IMR-90 (cell line): ENCODE measurements at regions not wholly inside any gene's neighbourhood (a gene's known extent, or its start where the extent isn't known, plus 50 kb on each side); places are given as distances from the start of the nearest gene placed in this dataset.

ENCODE experiments used
- ATAC-seq: fragments of 200-7000 bp; cut with Tn5 transposase; 2 replicates; pipeline ENCODE4 v1.9.1; 2020; ENCODE audit warnings: low read depth, mild to moderate bottlenecking, moderate library complexity
- BruUV-seq: library from RNA; stranded (reverse); fragments of 400-500 nt; replicated peaks from 2 replicates; lab custom pipeline; 2021; lab: Mats Ljungman, UMichigan
- CTCF ChIA-PET: fragments of 300-600 bp; formaldehyde crosslinking; extraction: SDS; loops from one replicate; lab custom pipeline; 2021; ENCODE audit warnings: antibody characterized with exemption; lab: Yijun Ruan, JAX
- POLR2A ChIA-PET: fragments of 300-600 bp; sonication (Branson Sonifier 250); formaldehyde crosslinking; loops from one replicate; lab custom pipeline; 2022; ENCODE audit warnings: antibody characterized with exemption; ENCODE audit not compliant: unreplicated experiment; lab: Charles Lee
- DNase-seq: peaks from one replicate; pipeline ENCODE4 v3.0.0; 2013
- H2AFZ ChIP-seq: replicated peaks from 2 replicates; pipeline ENCODE3; 2013; ENCODE audit warnings: low read length, mild to moderate bottlenecking; ENCODE audit not compliant: poor library complexity
- H2AK5ac ChIP-seq: 2 replicates; pipeline ENCODE4 v1.6.1; 2013; ENCODE audit warnings: low read depth, low read length, inconsistent platforms
- H2AK9ac ChIP-seq: replicated peaks from 2 replicates; pipeline ENCODE3; 2013; ENCODE audit warnings: mild to moderate bottlenecking, low read depth, low read length, moderate library complexity; ENCODE audit not compliant: poor library complexity
- H2BK120ac ChIP-seq: 2 replicates; pipeline ENCODE4 v1.6.1; 2013; ENCODE audit warnings: low read depth, low read length, inconsistent platforms
- H2BK15ac ChIP-seq: 3 replicates; pipeline ENCODE4 v1.6.1; 2013; ENCODE audit warnings: low read depth, low read length, inconsistent platforms
- H2BK20ac ChIP-seq: 2 replicates; pipeline ENCODE4 v1.6.1; 2013; ENCODE audit warnings: low read depth, mild to moderate bottlenecking, inconsistent platforms, low read length, moderate library complexity
- H2BK5ac ChIP-seq: 2 replicates; pipeline ENCODE4 v1.6.1; 2013; ENCODE audit warnings: mild to moderate bottlenecking, low read depth, low read length, inconsistent platforms; ENCODE audit not compliant: poor library complexity, severe bottlenecking
- H3K14ac ChIP-seq: replicated peaks from 2 replicates; pipeline ENCODE4 v1.6.1; 2013; ENCODE audit warnings: low read depth, low read length, inconsistent platforms
- H3K18ac ChIP-seq: 2 replicates; pipeline ENCODE4 v1.6.1; 2013; ENCODE audit warnings: low read depth, low read length, control low read depth
- H3K23ac ChIP-seq: 2 replicates; pipeline ENCODE4 v1.6.1; 2013; ENCODE audit warnings: low read depth, low read length, inconsistent platforms
- H3K27ac ChIP-seq: 2 replicates; pipeline ENCODE4 v1.5.1; 2013; ENCODE audit warnings: mild to moderate bottlenecking, control low read depth, low read length; ENCODE audit not compliant: insufficient read depth
- H3K27me3 ChIP-seq: 2 replicates; pipeline ENCODE4 v1.6.1; 2013; ENCODE audit warnings: low read length; ENCODE audit not compliant: control insufficient read depth, insufficient read depth
- H3K36me3 ChIP-seq: 2 replicates; pipeline ENCODE4 v1.6.1; 2013; ENCODE audit warnings: low read length, mixed read lengths; ENCODE audit not compliant: control insufficient read depth, insufficient read depth
- H3K4ac ChIP-seq: 2 replicates; pipeline ENCODE4 v1.6.1; 2013; ENCODE audit warnings: low read depth, low read length, inconsistent platforms
- H3K4me1 ChIP-seq: 2 replicates; pipeline ENCODE4 v1.6.1; 2013; ENCODE audit warnings: low read length, mixed read lengths; ENCODE audit not compliant: control insufficient read depth, insufficient read depth
- H3K4me2 ChIP-seq: 2 replicates; pipeline ENCODE4 v1.6.1; 2013; ENCODE audit warnings: low read depth, mild to moderate bottlenecking, control low read depth, low read length, moderate library complexity
- H3K4me3 ChIP-seq: 2 replicates; pipeline ENCODE4 v1.5.1; 2013; ENCODE audit warnings: low read depth, mild to moderate bottlenecking, control low read depth, low read length, moderate library complexity; ENCODE audit not compliant: insufficient read depth
- H3K56ac ChIP-seq: 2 replicates; pipeline ENCODE4 v1.6.1; 2013; ENCODE audit warnings: low read length, inconsistent platforms; ENCODE audit not compliant: insufficient read depth; ENCODE audit errors: extremely low read depth
- H3K79me1 ChIP-seq, 2 experiments: 2 replicates each; pipeline ENCODE4 v1.6.1; 2013; ENCODE audit warnings: low read length in 2 of 2, inconsistent platforms in 1 of 2, low read depth in 1 of 2
- H3K9ac ChIP-seq: 2 replicates; pipeline ENCODE4 v1.6.1; 2013; ENCODE audit warnings: low read depth, low read length, control low read depth
- H3K9me1 ChIP-seq: 2 replicates; pipeline ENCODE4 v1.6.1; 2013; ENCODE audit warnings: low read length, inconsistent platforms; ENCODE audit not compliant: insufficient read depth
- H3K9me3 ChIP-seq: 2 replicates; pipeline ENCODE4 v1.6.1; 2013; ENCODE audit warnings: low read length; ENCODE audit not compliant: control insufficient read depth, insufficient read depth
- H4K20me1 ChIP-seq: 2 replicates; pipeline ENCODE4 v1.6.1; 2013; ENCODE audit warnings: low read length, inconsistent platforms; ENCODE audit not compliant: insufficient read depth
- H4K5ac ChIP-seq: 2 replicates; pipeline ENCODE4 v1.6.1; 2013; ENCODE audit warnings: mild to moderate bottlenecking, low read depth, low read length, control low read depth
- H4K8ac ChIP-seq, 2 experiments: 2 replicates each; pipeline ENCODE4 v1.6.1; 2013; ENCODE audit warnings: low read depth in 2 of 2, low read length in 2 of 2, control low read depth in 1 of 2, inconsistent platforms in 1 of 2
- H4K91ac ChIP-seq: 2 replicates; pipeline ENCODE4 v1.6.1; 2013; ENCODE audit warnings: low read depth, low read length, inconsistent platforms; ENCODE audit not compliant: insufficient read depth
- FOS ChIP-seq: fragments of 150-350 bp; IDR thresholded peaks from 2 replicates; pipeline ENCODE4 v1.6.1; 2016; ENCODE audit warnings: low read depth, low read length
- RFX5 ChIP-seq: IDR thresholded peaks from 2 replicates; pipeline ENCODE4 v1.8.0; 2012; ENCODE audit warnings: low read depth, mild to moderate bottlenecking, low read length, moderate library complexity
- WGBS, 2 experiments: methylation state at CpG; one replicate each; pipeline versions ENCODE4 v1.1.5 to v1.1.7; 2013; ENCODE audit warnings: missing lambda C conversion rate in 2 of 2; ENCODE audit not compliant: insufficient read length in 1 of 2; ENCODE audit errors: extremely low coverage in 2 of 2; 5-methylcytosine and 5-hydroxymethylcytosine counted together
- dilution Hi-C: fragments of 300-500 bp; cut with HindIII; formaldehyde crosslinking; loops from one replicate; pipeline ENCODE4 v1.14.3; 2018; ENCODE audit warnings: low sequenced_read_pairs; ENCODE audit not compliant: unreplicated experiment
- in situ Hi-C: fragments of 300-500 bp; cut with MboI; formaldehyde crosslinking; loops from 3 replicates; pipeline ENCODE4 v1.14.3; 2019; ENCODE audit warnings: low sequenced_read_pairs, inconsistent platforms, mixed read lengths
- intact Hi-C: fragments of 100-400 bp; cut with micrococcal nuclease; formaldehyde crosslinking; loops from 2 replicates; pipeline ENCODE4 v1.10.0; 2022

- Histone ChIP-seq H3K4me2 (no peak overlapping the region), H3K4ac (no peak overlapping the region), H2AK5ac (no peak overlapping the region), H4K91ac (no peak overlapping the region), H3K27me3 (no peaks in the 10 kb centered on the region), H2BK20ac (no peak overlapping the region), H3K79me1 (no peaks in the 10 kb centered on the region), H3K18ac (no peak overlapping the region), H2BK15ac (no peak overlapping the region), H2AK9ac (no peak overlapping the region), H3K27ac (no peak overlapping the region), H3K4me3 (no peak overlapping the region), H3K56ac (no peak overlapping the region), H3K4me1 (no peaks in the 10 kb centered on the region), H3K14ac (no peak overlapping the region), H2BK5ac (no peak overlapping the region), H4K8ac (no peak overlapping the region), H3K23ac (no peak overlapping the region), H3K9me3 (no peaks in the 10 kb centered on the region), H4K5ac (no peak overlapping the region), H3K9me1 (no peaks in the 10 kb centered on the region), H2AFZ (no peak overlapping the region), H3K36me3 (no peaks in the 10 kb centered on the region), H3K9ac (no peak overlapping the region), H4K20me1 (no peaks in the 10 kb centered on the region), H2BK120ac (no peak overlapping the region)
- TF ChIP-seq FOS: peak; percentile 46; the same call in 1 of the 2 replicates
- TF ChIP-seq RFX5: no peak
- DNase-seq: peak; percentile 62
- POLR2A ChIA-PET: no interaction called here
- WGBS, 2 experiments: no CpG with 5 or more reads among the region's 2 CpGs
- no TSS peak for BruUV-seq
- in situ Hi-C loops: no loop called here
- dilution Hi-C loops: no loop called here
- intact Hi-C loops: no loop called here
- peak; percentile 96 for ATAC-seq
- CTCF ChIA-PET: no interaction called here
These were observed 250.6 kb upstream of the NDST3 start for GRCh38 chr4:117783716-117784115.
